Activated CD4-positive, CD25-positive, alpha-beta regulatory T cell treated with anti-CD3 and anti-CD28 coated beads, Interleukin-2, amount 50 U/mL, for 72 hours (primary cell): ENCODE measurements at regions not wholly inside any gene's neighbourhood (a gene's known extent, or its start where the extent isn't known, plus 50 kb on each side); places are given as distances from the start of the nearest gene placed in this dataset.
"Not testable (repeated sequence)": the region's sequence is repeated elsewhere in the genome, so short reads cannot be mapped to it uniquely, and the experiment has no call there.

Source experiments
- DNase-seq: peaks from one replicate; pipeline ENCODE4 v3.0.0; 2021

GRCh38 chr5:18617191-18617590 is 982.9 kb downstream of the TAF11L14 start:
- DNase-seq: not testable (repeated sequence)

DNA sequence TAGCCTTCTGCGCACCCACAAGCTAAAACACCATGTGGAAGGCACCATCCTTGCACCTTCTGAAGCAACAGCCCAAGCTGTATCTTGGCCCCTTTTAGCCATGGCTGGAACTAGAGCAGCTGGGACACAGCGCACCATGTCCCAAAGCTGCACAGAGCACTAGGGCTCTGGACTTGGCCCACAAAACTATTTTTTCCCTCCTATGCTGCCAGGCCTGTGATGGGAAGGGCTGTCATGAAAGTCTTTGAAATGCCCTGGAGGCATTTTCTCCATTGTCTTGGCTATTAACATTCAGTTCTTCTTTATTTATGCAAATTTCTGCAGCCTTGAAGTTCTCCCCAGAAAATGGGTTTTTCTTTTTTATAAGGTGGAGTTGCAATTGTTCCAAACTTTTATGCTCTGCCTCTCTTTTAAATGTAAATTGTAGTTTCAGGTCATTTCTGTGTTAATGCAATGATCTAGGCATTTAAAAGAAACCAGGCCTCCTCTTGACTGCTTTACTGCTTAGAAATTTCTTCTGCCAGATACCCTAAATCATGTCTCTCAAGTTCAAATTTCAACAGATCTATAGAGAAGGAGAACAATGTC is 996.3 kb downstream of the TAF11L14 start:
- DNase-seq: no peak

DNA sequence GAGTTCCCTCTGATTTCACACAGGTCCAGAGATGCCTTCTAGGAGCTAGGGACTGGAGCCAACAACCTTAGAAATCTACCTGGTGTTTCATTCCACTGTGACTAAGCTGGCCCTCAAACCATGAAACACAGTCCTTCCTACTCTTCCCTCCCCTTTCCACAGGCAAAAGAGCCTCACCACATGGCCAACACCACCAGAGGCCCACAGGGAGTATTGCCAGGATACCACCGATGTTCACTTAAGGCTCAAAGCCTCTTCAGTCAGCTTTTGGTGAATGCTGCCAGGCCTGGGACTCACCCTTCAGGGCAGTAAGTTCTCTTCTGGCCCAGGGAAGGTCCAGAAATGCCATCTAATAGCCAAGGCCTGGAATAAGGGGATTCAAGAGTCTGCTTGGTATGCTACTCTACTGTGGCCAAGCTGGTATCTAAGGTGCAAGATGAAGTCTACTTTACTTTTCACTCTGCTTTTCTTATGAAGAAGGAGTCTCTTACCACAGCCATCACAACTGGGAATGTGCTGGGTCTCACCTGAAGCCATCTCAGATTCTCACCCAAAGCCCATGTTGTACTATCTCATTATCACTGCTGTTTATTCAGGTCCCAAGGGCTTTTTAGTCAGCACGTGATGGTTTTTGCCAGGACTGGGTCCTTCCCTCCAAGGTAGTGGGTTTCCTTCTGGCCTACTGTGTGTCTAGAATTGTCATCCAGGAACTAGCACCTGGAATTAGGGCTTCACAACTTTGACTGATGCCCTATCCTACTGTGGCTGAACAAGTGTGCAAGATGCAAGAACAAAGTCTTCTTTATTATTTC is 1018.4 kb downstream of the TAF11L14 start:
- DNase-seq: no peak

- DNase-seq: no peak
Observed at GRCh38 chr5:18653216-18653752, 1019.0 kb downstream of the TAF11L14 start.

- DNase-seq: no peak
Observed at GRCh38 chr5:18660511-18660910, 1026.3 kb downstream of the TAF11L14 start.

DNA sequence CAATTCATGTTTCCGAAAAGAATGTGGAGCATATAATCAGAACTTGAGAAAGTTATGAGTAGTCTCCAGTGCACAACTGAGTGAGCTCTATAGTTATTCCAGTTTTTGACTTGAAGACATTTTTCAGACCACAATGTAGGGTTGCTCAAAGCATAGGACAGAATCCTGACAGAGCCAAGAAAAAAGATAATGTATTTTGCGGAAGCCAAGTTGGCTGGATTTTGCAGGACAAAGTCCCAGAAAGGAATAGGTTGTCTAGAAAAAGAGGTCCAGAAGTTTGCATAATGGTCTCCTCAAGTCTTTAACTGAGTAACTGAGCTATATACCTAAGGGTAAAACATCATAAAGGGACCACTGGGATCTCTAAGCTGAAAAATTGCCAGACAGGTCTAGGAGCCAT is 1028.0 kb downstream of the TAF11L14 start:
- no peak for DNase-seq

DNA sequence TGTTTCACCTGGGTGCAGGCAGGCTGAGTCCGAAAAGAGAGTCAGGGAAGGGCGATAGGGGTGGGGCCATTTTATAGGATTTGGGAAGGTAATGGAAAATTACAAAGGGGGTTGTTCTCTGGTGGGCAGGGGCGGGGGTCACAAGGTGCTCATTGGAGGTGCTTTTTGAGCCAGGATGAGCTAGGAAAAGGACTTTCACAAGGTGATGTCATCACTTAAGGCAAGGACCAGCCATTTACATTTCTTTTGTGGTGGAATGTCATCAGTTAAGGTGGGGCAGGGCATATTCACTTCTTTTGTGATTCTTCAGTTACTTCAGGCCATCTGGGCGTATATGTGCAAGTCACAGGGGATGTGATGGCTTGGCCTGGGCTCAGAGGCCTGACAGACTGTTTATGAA is 1040.0 kb downstream of the TAF11L14 start:
- DNase-seq: not testable (repeated sequence)

DNA sequence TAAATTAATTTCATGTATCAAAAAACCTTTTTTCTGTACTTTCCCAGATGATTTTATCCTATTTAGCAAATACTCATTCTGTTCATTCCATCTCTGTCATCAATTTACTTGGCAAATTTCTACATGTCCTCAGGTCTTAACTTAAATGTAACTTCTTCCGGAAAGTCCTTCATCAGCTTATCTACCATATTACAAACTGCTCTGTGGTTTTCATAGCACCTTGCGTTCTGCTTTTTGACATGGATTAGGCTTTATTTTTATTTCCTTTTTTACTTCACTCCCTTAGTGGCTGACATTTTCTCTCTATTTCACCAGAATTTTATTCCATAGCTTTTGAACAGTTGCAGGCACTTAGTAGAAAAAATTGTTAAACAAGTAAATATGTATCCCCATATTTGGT is 1040.8 kb downstream of the TAF11L14 start:
- no peak for DNase-seq

GRCh38 chr5:18686253-18686652 is 1052.0 kb downstream of the TAF11L14 start:
- DNase-seq: no peak

- DNase-seq: no peak
Observed at GRCh38 chr5:18687429-18687828, 1053.2 kb downstream of the TAF11L14 start.

DNA sequence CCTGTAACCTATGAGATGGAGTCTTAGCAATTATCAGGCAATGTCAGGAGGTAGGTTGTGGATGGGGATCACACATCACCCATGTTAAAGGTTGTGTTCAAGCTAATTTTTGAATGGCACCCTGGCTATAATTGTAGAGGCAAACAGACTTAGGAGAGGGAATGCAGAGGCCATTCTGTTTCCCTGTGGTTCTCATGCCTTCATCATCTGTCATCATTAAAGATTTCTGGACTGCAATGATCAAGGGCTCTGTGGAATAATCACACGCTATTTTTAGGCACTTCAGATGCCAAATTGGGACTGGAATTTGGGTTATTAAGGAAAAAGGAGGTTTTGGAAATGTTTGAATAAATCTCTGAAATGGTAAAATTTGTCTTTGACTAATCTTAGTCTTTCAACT is 1065.4 kb downstream of the TAF11L14 start:
- DNase-seq: no peak

- no peak for DNase-seq
Observed at GRCh38 chr5:18702821-18703220, 1068.6 kb downstream of the TAF11L14 start.

- DNase-seq: no peak
Observed at GRCh38 chr5:18712936-18713485, 1078.8 kb downstream of the TAF11L14 start.

- DNase-seq: no peak
Observed at GRCh38 chr5:18720002-18720401, 1085.7 kb downstream of the TAF11L14 start.

DNA sequence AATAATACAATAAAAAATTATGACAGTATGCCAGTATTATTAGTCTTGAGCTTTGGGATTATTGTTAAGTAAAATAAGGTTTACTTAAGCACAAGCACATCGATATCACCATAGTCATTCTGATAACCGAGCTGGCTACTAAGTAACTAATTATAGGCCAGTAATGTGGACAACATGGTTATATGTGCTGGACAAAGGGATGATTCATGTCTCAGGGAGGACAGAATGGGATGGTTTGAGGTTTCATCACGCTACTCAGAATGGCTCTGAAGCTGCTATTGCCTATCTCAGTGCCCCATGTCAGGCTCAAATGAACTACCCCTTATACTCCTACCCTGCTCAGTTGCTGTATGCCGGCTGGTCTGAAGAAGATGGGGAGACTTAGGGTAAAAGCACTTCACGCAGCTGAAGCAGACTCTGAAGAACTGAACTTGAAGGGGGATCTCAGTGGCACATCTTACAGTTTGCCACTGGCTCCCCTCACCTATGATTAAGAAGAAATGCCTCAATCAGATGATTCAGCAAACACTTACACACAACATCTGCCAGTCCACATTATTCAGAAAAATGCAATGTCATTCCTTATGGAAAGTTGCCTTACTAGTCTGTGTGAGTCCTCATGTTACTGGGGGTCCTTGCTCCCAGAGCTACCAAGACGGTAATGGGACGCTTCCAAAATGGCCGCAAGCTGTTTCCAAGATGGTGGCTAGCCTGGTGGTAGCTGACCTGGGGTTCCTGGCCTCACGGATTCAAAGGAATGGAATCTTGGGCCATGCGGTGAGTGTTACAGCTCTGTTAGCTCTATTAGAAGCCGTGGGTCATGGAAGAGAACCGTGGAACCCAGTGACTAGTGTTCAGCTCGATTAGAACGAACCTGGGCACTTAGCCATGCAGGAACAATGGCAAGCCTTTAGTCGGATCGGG is 1098.6 kb downstream of the TAF11L14 start:
- DNase-seq: no peak

- DNase-seq: no peak
Observed at GRCh38 chr5:18736051-18736398, 1101.8 kb downstream of the TAF11L14 start.

DNA sequence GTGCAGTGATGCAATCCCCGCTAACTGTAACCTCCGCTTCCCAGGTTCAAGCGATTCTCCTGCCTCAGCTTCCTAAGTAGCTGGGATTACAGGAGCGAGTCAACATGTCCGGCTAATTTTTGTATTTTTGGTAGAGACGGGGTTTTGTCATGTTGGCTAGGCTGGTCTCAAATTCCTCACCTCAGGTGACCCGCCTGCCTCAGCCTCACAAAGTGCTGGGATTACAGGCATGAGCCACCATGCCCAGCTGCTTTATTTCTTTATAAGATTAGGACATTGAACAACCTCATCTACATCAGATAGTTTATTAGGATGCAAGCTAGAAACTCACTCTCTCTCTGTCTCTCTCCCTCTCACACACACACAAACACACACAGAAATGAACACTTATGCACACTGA is 1102.5 kb downstream of the TAF11L14 start:
- DNase-seq: not testable (repeated sequence)

DNA sequence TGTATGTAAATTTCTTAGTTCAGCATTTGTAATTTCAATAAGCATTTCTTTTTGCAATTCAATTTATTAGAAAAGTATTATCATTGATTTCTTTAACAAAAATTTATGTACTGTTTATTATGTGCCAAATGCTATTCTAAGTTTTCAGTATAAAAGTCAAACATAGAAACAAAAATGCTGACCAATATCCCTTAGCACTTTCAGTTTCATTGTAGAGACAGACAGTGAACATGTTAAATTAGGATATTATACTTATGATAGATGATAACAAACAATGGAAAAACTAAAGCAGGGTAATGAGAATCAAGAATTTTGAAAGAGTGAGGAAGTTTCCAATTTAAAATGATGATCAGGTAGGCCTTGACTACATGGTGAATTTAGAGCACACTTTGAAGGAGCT is 1106.0 kb downstream of the TAF11L14 start:
- no peak for DNase-seq

GRCh38 chr5:18742830-18743229 is 1108.6 kb downstream of the TAF11L14 start:
- no peak for DNase-seq

DNA sequence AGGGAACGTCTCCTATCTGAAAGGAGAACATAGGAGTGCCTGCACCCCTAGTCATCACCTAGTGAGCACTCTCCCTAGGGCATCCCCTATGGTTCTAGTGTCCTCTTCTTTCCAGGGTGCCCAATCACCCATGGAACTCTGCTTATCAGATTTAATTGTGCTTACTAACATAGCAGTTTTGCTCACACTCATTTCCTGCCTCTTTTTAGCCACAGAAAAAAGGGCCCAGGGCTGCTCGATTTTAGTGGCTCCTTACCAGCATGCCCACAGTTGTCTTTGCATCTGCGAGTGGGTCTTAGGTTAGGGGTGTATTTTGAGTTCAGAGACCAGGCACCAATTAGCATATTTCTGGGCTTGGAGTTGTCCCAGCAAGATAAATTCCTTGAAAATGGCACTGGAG is 1110.2 kb downstream of the TAF11L14 start:
- no peak for DNase-seq

- DNase-seq: no peak
Observed at GRCh38 chr5:18745042-18745987, 1111.1 kb downstream of the TAF11L14 start.
